Small intestine (tissue), 7 donors: ENCODE measurements at regions not wholly inside any gene's neighbourhood (a gene's known extent, or its start where the extent isn't known, plus 50 kb on each side); places are given as distances from the start of the nearest gene placed in this dataset.
"Not testable (repeated sequence)": the region's sequence is repeated elsewhere in the genome, so short reads cannot be mapped to it uniquely, and the experiment has no call there.

Experiments used
- DNase-seq, 2 donors: peaks; one replicate each; pipeline versions ENCODE4 v3.0.0 to v3.0.0-alpha.2; 2013
- FAIRE-seq: peaks from 2 replicates; lab custom pipeline; 2012; peaks lifted over from hg19 to GRCh38; lab: Jason Lieb, UNC
- H3K27ac ChIP-seq, 3 donors: one replicate each; pipeline ENCODE4 v1.5.1; 2013; ENCODE audit warnings: low read length in 2 of 3, mild to moderate bottlenecking in 2 of 3, control low read depth in 1 of 3, inconsistent platforms in 1 of 3, low read depth in 1 of 3, moderate library complexity in 1 of 3
- H3K27me3 ChIP-seq, 3 donors: one replicate each; pipeline ENCODE4 v1.6.1; 2013; ENCODE audit warnings: low read length in 3 of 3, inconsistent platforms in 1 of 3; ENCODE audit not compliant: control insufficient read depth in 3 of 3, insufficient read depth in 3 of 3
- H3K36me3 ChIP-seq, 3 donors: one replicate each; pipeline ENCODE4 v1.6.1; 2013; ENCODE audit warnings: low read length in 3 of 3, inconsistent platforms in 1 of 3, low read depth in 1 of 3, mild to moderate bottlenecking in 1 of 3, moderate library complexity in 1 of 3; ENCODE audit not compliant: control insufficient read depth in 3 of 3, insufficient read depth in 2 of 3
- H3K4me1 ChIP-seq, 3 donors: one replicate each; pipeline ENCODE4 v1.6.1; 2013; ENCODE audit warnings: low read length in 2 of 3, inconsistent platforms in 1 of 3, low read depth in 1 of 3, mild to moderate bottlenecking in 1 of 3, moderate library complexity in 1 of 3; ENCODE audit not compliant: control insufficient read depth in 3 of 3, insufficient read depth in 2 of 3
- H3K4me3 ChIP-seq, 3 donors: one replicate each; pipeline ENCODE4 v1.5.1; 2013; ENCODE audit warnings: low read length in 3 of 3, control low read depth in 1 of 3, inconsistent platforms in 1 of 3, low read depth in 1 of 3, mild to moderate bottlenecking in 1 of 3, moderate library complexity in 1 of 3
- H3K9me3 ChIP-seq, 2 donors: one replicate each; pipeline ENCODE4 v1.6.1; 2013; ENCODE audit warnings: low read depth in 1 of 2, low read length in 1 of 2; ENCODE audit not compliant: control insufficient read depth in 2 of 2, insufficient read depth in 1 of 2
- WGBS, 3 donors: extraction: QIAGEN DNeasy Blood & Tissue Kit; methylation state at CpG; one replicate each; pipeline ENCODE4 v1.1.7; 2013; 5-methylcytosine and 5-hydroxymethylcytosine counted together
- donor health status: healthy with polysubstance abuse.
- donor health status: control.
- donor health status: control.
- donor health status: Bipolar disorder and iron deficiency.
- donor health status: healthy.

GRCh38 chrX:16335181-16335580, 167.9 kb downstream of the MAGEB17 start:
- H3K4me1 ChIP-seq: no peaks in the 10 kb centered on the region

GRCh38 chrX:16347968-16348670, 180.8 kb downstream of the MAGEB17 start:
- Histone ChIP-seq H3K9me3 (no peaks in the 10 kb centered on the region), H3K27ac (no peak overlapping the region), H3K27me3 (peaks cover 0 to 3% (median 0%) of the 10 kb centered on the region in 3 donors), H3K4me3 (no peak overlapping the region), H3K4me1 (no peaks in the 10 kb centered on the region), H3K36me3 (no peaks in the 10 kb centered on the region)
- DNase-seq (no peak), FAIRE-seq (no peak)
- 77 to 93% (median 86%) methylated on average over 4 of the region's 4 CpGs for WGBS, 3 donors

More at GRCh38 chrX:16335181-16335580, 167.9 kb downstream of the MAGEB17 start:
- Histone ChIP-seq H3K36me3 (no peaks in the 10 kb centered on the region), H3K27ac (no peak overlapping the region), H3K9me3 (no peaks in the 10 kb centered on the region), H3K27me3 (no peaks in the 10 kb centered on the region), H3K4me3 (no peak overlapping the region)
- no peak for DNase-seq
- WGBS, 3 donors: 80 to 94% (median 82%) methylated on average over 1 of the region's 1 CpG
- no peak for FAIRE-seq

- Histone ChIP-seq H3K4me1 (no peaks in the 10 kb centered on the region), H3K27ac (no peak overlapping the region), H3K4me3 (no peak overlapping the region), H3K36me3 (no peaks in the 10 kb centered on the region), H3K27me3 (no peaks in the 10 kb centered on the region), H3K9me3 (no peaks in the 10 kb centered on the region)
- DNase-seq (no peak), FAIRE-seq (no peak)
Measured at GRCh38 chrX:16357902-16358301, 190.6 kb downstream of the MAGEB17 start.

- not testable (repeated sequence) for FAIRE-seq
Measured at GRCh38 chrX:16360056-16360455, 192.8 kb downstream of the MAGEB17 start.

GRCh38 chrX:16368696-16369095, 201.4 kb downstream of the MAGEB17 start:
- H3K36me3 ChIP-seq: no peaks in the 10 kb centered on the region
- WGBS, 3 donors: 74 to 89% (median 86%) methylated on average over 2 of the region's 2 CpGs
- H3K27ac ChIP-seq: no peak overlapping the region
- no peak for DNase-seq
- no peaks in the 10 kb centered on the region for H3K9me3 ChIP-seq
- no peak overlapping the region for H3K4me3 ChIP-seq
- FAIRE-seq: no peak
- H3K27me3 ChIP-seq: no peaks in the 10 kb centered on the region
- no peaks in the 10 kb centered on the region for H3K4me1 ChIP-seq

More at GRCh38 chrX:16360056-16360455, 192.8 kb downstream of the MAGEB17 start:
- not testable (repeated sequence) for H3K27ac ChIP-seq, DNase-seq, H3K27me3 ChIP-seq, H3K36me3 ChIP-seq, H3K4me3 ChIP-seq, H3K4me1 ChIP-seq, H3K9me3 ChIP-seq
- 93 to 96% (median 93%) methylated on average over 15 of the region's 15 CpGs for WGBS, 3 donors

- Histone ChIP-seq H3K4me1 (no peaks in the 10 kb centered on the region), H3K36me3 (no peaks in the 10 kb centered on the region), H3K27ac (no peak overlapping the region), H3K4me3 (no peak overlapping the region), H3K9me3 (no peaks in the 10 kb centered on the region), H3K27me3 (no peaks in the 10 kb centered on the region)
- DNase-seq: no peak
- 67 to 89% (median 75%) methylated on average over 2 of the region's 2 CpGs for WGBS, 3 donors
- no peak for FAIRE-seq
Measured at GRCh38 chrX:16376056-16376455, 208.8 kb downstream of the MAGEB17 start.

- no peak for DNase-seq
- H3K36me3 ChIP-seq: no peaks in the 10 kb centered on the region
Measured at GRCh38 chrX:16386126-16386525, 218.8 kb downstream of the MAGEB17 start.

GRCh38 chrX:16392597-16392996, 225.3 kb downstream of the MAGEB17 start:
- no peak for DNase-seq
- WGBS, 3 donors: 84 to 95% (median 92%) methylated on average over 2 of the region's 2 CpGs
- Histone ChIP-seq H3K4me3 (no peak overlapping the region), H3K9me3 (no peaks in the 10 kb centered on the region), H3K27ac (no peak overlapping the region), H3K36me3 (no peaks in the 10 kb centered on the region), H3K27me3 (no peaks in the 10 kb centered on the region), H3K4me1 (no peaks in the 10 kb centered on the region)
- FAIRE-seq: peak; percentile 19

More at GRCh38 chrX:16386126-16386525, 218.8 kb downstream of the MAGEB17 start:
- Histone ChIP-seq H3K4me3 (no peak overlapping the region), H3K27me3 (no peaks in the 10 kb centered on the region), H3K27ac (no peak overlapping the region), H3K4me1 (no peaks in the 10 kb centered on the region), H3K9me3 (no peaks in the 10 kb centered on the region)
- FAIRE-seq: no peak

GRCh38 chrX:16394290-16394689, 227.0 kb downstream of the MAGEB17 start:
- no peaks in the 10 kb centered on the region for H3K9me3 ChIP-seq
- H3K27me3 ChIP-seq: no peaks in the 10 kb centered on the region
- no peak for FAIRE-seq
- no peak for DNase-seq
- no peaks in the 10 kb centered on the region for H3K36me3 ChIP-seq
- H3K27ac ChIP-seq: no peak overlapping the region
- H3K4me3 ChIP-seq: no peak overlapping the region
- 67 to 76% (median 71%) methylated on average over 3 of the region's 3 CpGs for WGBS, 3 donors
- no peaks in the 10 kb centered on the region for H3K4me1 ChIP-seq
